K562 (cell line): ENCODE measurements at regions not wholly inside any gene's neighbourhood (a gene's known extent, or its start where the extent isn't known, plus 50 kb on each side); places are given as distances from the start of the nearest gene placed in this dataset.

Source experiments
- CEBPB ChIP-seq: fragments of 450-650 bp; IDR thresholded peaks from 2 replicates; pipeline ENCODE4 v1.6.1; 2016; ENCODE audit warnings: missing genetic modification characterization, missing compliant biosample characterization
- CHD2 ChIP-seq: IDR thresholded peaks from 2 replicates; pipeline ENCODE4 v1.6.1; 2011; ENCODE audit warnings: low read depth, low read length
- CREB1 ChIP-seq, 2 experiments: sonication (generic) in 1 of 2; formaldehyde crosslinking in 1 of 2; IDR thresholded peaks; 2 replicates each; pipeline versions ENCODE4 v1.6.1 to v1.8.0; 2012 to 2022; ENCODE audit warnings: inconsistent platforms in 1 of 2, mild to moderate bottlenecking in 1 of 2, missing genetic modification reagents in 1 of 2, moderate library complexity in 1 of 2
- CTCF ChIP-seq, 3 experiments: IDR thresholded peaks in 2 of 3; conservative IDR thresholded peaks in 1 of 3; 2 replicates each; pipeline ENCODE4 v1.5.1; 2011 to 2012; ENCODE audit warnings: low read length in 3 of 3, mild to moderate bottlenecking in 3 of 3, control low read depth in 2 of 3, improper control_type of control experiment in 1 of 3, inconsistent platforms in 1 of 3, low read depth in 1 of 3, mixed read lengths in 1 of 3, moderate library complexity in 1 of 3; ENCODE audit not compliant: insufficient read depth in 2 of 3
- GABPA ChIP-seq: fragments of 200-800 bp; sonication (Bioruptor generic); conservative IDR thresholded peaks from 2 replicates; pipeline ENCODE4 v1.6.1; 2016; ENCODE audit warnings: low read depth, missing genetic modification characterization, missing compliant biosample characterization
- IFI16 ChIP-seq: fragments of 250-450 bp; sonication (Bioruptor Pico); IDR thresholded peaks from 2 replicates; pipeline ENCODE4 v2.1.2; 2022; ENCODE audit warnings: mild to moderate bottlenecking, inconsistent platforms
- MXD1 ChIP-seq: fragments of 250-450 bp; sonication (Bioruptor Pico); IDR thresholded peaks from 2 replicates; pipeline ENCODE4 v1.8.0; 2021; ENCODE audit warnings: borderline replicate concordance, mild to moderate bottlenecking, moderate library complexity; ENCODE audit not compliant: poor library complexity, severe bottlenecking
- SP1 ChIP-seq: sonication (generic); formaldehyde crosslinking; IDR thresholded peaks from 2 replicates; pipeline ENCODE4 v1.8.1; 2022; ENCODE audit warnings: mild to moderate bottlenecking, missing genetic modification reagents
- STAG1 ChIP-seq: sonication (generic); formaldehyde crosslinking; IDR thresholded peaks from 2 replicates; pipeline ENCODE4 v1.5.0; 2020; ENCODE audit warnings: missing genetic modification reagents, borderline replicate concordance
- ZC3H11A ChIP-seq: IDR thresholded peaks from 2 replicates; pipeline ENCODE4 v1.6.1; 2012; ENCODE audit warnings: low read depth, low read length, improper control_type of control experiment
- ZNF324 ChIP-seq: fragments of 250-450 bp; sonication (Bioruptor Pico); IDR thresholded peaks from 2 replicates; pipeline ENCODE4 v1.4.0; 2020; ENCODE audit warnings: mild to moderate bottlenecking
- ZNF740 ChIP-seq, 3 experiments: fragments of 200-800 bp in 1 of 3; sonication (Bioruptor generic) in 1 of 3; sonication (generic) in 1 of 3; formaldehyde crosslinking in 1 of 3; IDR thresholded peaks; 2 replicates each; pipeline versions ENCODE4 v1.6.1 to v1.8.0; 2016 to 2022; ENCODE audit warnings: mild to moderate bottlenecking in 2 of 3, missing compliant biosample characterization in 2 of 3, missing genetic modification characterization in 2 of 3, missing genetic modification reagents in 1 of 3

- TF ChIP-seq ZNF740 (CRISPR knock-in tag; IDR thresholded peaks at IDR 0.05) (no peak), ZNF740 (tag; IDR thresholded peaks at IDR 0.05) (no peak), ZNF324 (no peak), ZC3H11A (no peak), CREB1 (IDR thresholded peaks at IDR 0.05) (no peak), CREB1 (CRISPR knock-in tag; IDR thresholded peaks at IDR 0.05) (no peak), CTCF (IDR thresholded peaks at IDR 0.05 in 2 of 3, conservative IDR thresholded peaks at IDR 0.05 in 1 of 3; ENCODE audit: insufficient read depth in 2 of 3, low read depth in 1 of 3, low read length in 3 of 3) (no peak), SP1 (no peak), MXD1 (CRISPR knock-in tag) (no peak), CEBPB (tag) (no peak), GABPA (tag) (no peak), CHD2 (no peak), IFI16 (CRISPR knock-in tag) (no peak), STAG1 (CRISPR knock-in tag) (no peak)
These were observed 300.2 kb upstream of the IRX5 start for GRCh38 chr16:54630284-54630967.
